HEK293 (cell line): ENCODE measurements at regions not wholly inside any gene's neighbourhood (a gene's known extent, or its start where the extent isn't known, plus 50 kb on each side); places are given as distances from the start of the nearest gene placed in this dataset.

Experiments
- CTCF ChIA-PET: fragments of 350-600 bp; formaldehyde crosslinking; extraction: SDS; loops from one replicate; lab custom pipeline; 2021; ENCODE audit warnings: antibody characterized with exemption; lab: Yijun Ruan, JAX
- POLR2A ChIA-PET: fragments of 300-600 bp; formaldehyde crosslinking; extraction: SDS; loops from one replicate; lab custom pipeline; 2020; ENCODE audit warnings: antibody characterized with exemption, inconsistent platforms; lab: Yijun Ruan, JAX
- H3K27ac ChIP-seq: fragments of 200-500 bp; sonication (Bioruptor generic); 2 replicates; pipeline ENCODE4 v1.5.1; 2014; ENCODE audit warnings: low read depth, low read length, control low read depth, inconsistent platforms; ENCODE audit errors: extremely low read depth
- H3K36me3 ChIP-seq, 2 experiments: fragments of 200-500 bp in 1 of 2; sonication (Bioruptor generic) in 1 of 2; 1 replicate in 1 of 2; 2 replicates in 1 of 2; pipeline ENCODE4 v1.5.1; 2014 to 2017; ENCODE audit warnings: inconsistent platforms in 2 of 2, low read length in 2 of 2; ENCODE audit not compliant: control insufficient read depth in 2 of 2, insufficient read depth in 1 of 2
- H3K4me1 ChIP-seq: fragments of 200-500 bp; sonication (Bioruptor generic); 2 replicates; pipeline ENCODE4 v1.5.1; 2014; ENCODE audit warnings: mild to moderate bottlenecking, low read length, inconsistent platforms; ENCODE audit not compliant: control insufficient read depth, insufficient read depth
- H3K4me3 ChIP-seq: 2 replicates; pipeline ENCODE4 v1.5.1; 2011; ENCODE audit warnings: low read depth, mild to moderate bottlenecking, control low read depth, low read length, moderate library complexity
- H3K9me3 ChIP-seq: fragments of 200-500 bp; sonication (Bioruptor generic); 2 replicates; pipeline ENCODE4 v1.5.1; 2014; ENCODE audit warnings: low read depth, low read length, inconsistent platforms; ENCODE audit not compliant: control insufficient read depth, insufficient read depth
- EGR2 ChIP-seq: fragments of 450-650 bp; formaldehyde crosslinking; IDR thresholded peaks from 2 replicates; pipeline ENCODE4 v1.5.1; 2016; ENCODE audit warnings: low read depth, missing biosample characterization, missing genetic modification characterization
- KLF10 ChIP-seq: fragments of 450-650 bp; IDR thresholded peaks from 2 replicates; pipeline ENCODE4 v1.5.1; 2018; ENCODE audit warnings: missing biosample characterization, mild to moderate bottlenecking, missing genetic modification characterization
- OSR2 ChIP-seq: fragments of 450-650 bp; formaldehyde crosslinking; IDR thresholded peaks from 2 replicates; pipeline ENCODE4 v1.5.1; 2016; ENCODE audit warnings: missing biosample characterization, missing genetic modification characterization
- OVOL3 ChIP-seq: fragments of 450-650 bp; formaldehyde crosslinking; IDR thresholded peaks from 2 replicates; pipeline ENCODE4 v1.5.1; 2016; ENCODE audit warnings: missing biosample characterization, missing genetic modification characterization
- PRDM10 ChIP-seq: fragments of 450-650 bp; formaldehyde crosslinking; IDR thresholded peaks from 2 replicates; pipeline ENCODE4 v1.5.1; 2016; ENCODE audit warnings: missing biosample characterization, missing genetic modification characterization
- PRDM6 ChIP-seq: fragments of 450-650 bp; formaldehyde crosslinking; IDR thresholded peaks from 2 replicates; pipeline ENCODE4 v1.5.1; 2017; ENCODE audit warnings: missing biosample characterization, missing genetic modification characterization
- SP2 ChIP-seq: fragments of 450-650 bp; formaldehyde crosslinking; IDR thresholded peaks from 2 replicates; pipeline ENCODE4 v1.5.1; 2016; ENCODE audit warnings: missing biosample characterization, missing genetic modification characterization
- WT1 ChIP-seq: fragments of 450-650 bp; formaldehyde crosslinking; IDR thresholded peaks from 2 replicates; pipeline ENCODE4 v1.5.1; 2016; ENCODE audit warnings: missing biosample characterization, missing genetic modification characterization
- ZBTB21 ChIP-seq: fragments of 450-650 bp; formaldehyde crosslinking; IDR thresholded peaks from 2 replicates; pipeline ENCODE4 v1.5.1; 2017; ENCODE audit warnings: missing biosample characterization, missing genetic modification characterization
- ZNF148 ChIP-seq: fragments of 450-650 bp; formaldehyde crosslinking; IDR thresholded peaks from 2 replicates; pipeline ENCODE4 v1.5.0; 2017; ENCODE audit warnings: missing biosample characterization, missing genetic modification characterization, borderline replicate concordance
- ZNF202 ChIP-seq: fragments of 450-650 bp; formaldehyde crosslinking; IDR thresholded peaks from 2 replicates; pipeline ENCODE4 v1.5.1; 2016; ENCODE audit warnings: missing biosample characterization, missing genetic modification characterization, borderline replicate concordance
- ZNF37A ChIP-seq: fragments of 450-650 bp; IDR thresholded peaks from 2 replicates; pipeline ENCODE4 v1.5.1; 2018; ENCODE audit warnings: missing biosample characterization, missing genetic modification characterization
- ZNF449 ChIP-seq: fragments of 450-650 bp; formaldehyde crosslinking; IDR thresholded peaks from 2 replicates; pipeline ENCODE4 v1.5.1; 2017; ENCODE audit warnings: missing biosample characterization, mild to moderate bottlenecking, missing genetic modification characterization, moderate library complexity
- ZNF501 ChIP-seq: fragments of 450-650 bp; formaldehyde crosslinking; IDR thresholded peaks from 2 replicates; pipeline ENCODE4 v1.5.1; 2016; ENCODE audit warnings: missing biosample characterization, missing genetic modification characterization
- ZNF514 ChIP-seq: fragments of 450-650 bp; formaldehyde crosslinking; IDR thresholded peaks from 2 replicates; pipeline ENCODE4 v1.5.1; 2016; ENCODE audit warnings: missing biosample characterization, missing genetic modification characterization
- ZNF571 ChIP-seq: fragments of 450-650 bp; formaldehyde crosslinking; IDR thresholded peaks from 2 replicates; pipeline ENCODE4 v1.5.0; 2017; ENCODE audit warnings: missing biosample characterization, missing genetic modification characterization
- ZNF621 ChIP-seq: fragments of 450-650 bp; formaldehyde crosslinking; IDR thresholded peaks from 2 replicates; pipeline ENCODE4 v1.5.1; 2017; ENCODE audit warnings: missing biosample characterization, missing genetic modification characterization
- ZNF670 ChIP-seq: fragments of 450-650 bp; formaldehyde crosslinking; IDR thresholded peaks from 2 replicates; pipeline ENCODE4 v1.5.1; 2016; ENCODE audit warnings: missing biosample characterization, missing genetic modification characterization, low read depth
- ZNF677 ChIP-seq: fragments of 450-650 bp; IDR thresholded peaks from 2 replicates; pipeline ENCODE4 v1.5.0; 2018; ENCODE audit warnings: missing biosample characterization, mild to moderate bottlenecking, missing genetic modification characterization, moderate library complexity
- ZNF692 ChIP-seq: fragments of 450-650 bp; formaldehyde crosslinking; IDR thresholded peaks from 2 replicates; pipeline ENCODE4 v1.5.1; 2016; ENCODE audit warnings: missing biosample characterization, missing genetic modification characterization
- ZNF707 ChIP-seq: fragments of 450-650 bp; formaldehyde crosslinking; IDR thresholded peaks from 2 replicates; pipeline ENCODE4 v1.5.1; 2016; ENCODE audit warnings: missing biosample characterization, missing genetic modification characterization
- ZNF843 ChIP-seq: fragments of 450-650 bp; formaldehyde crosslinking; IDR thresholded peaks from 2 replicates; pipeline ENCODE4 v1.5.1; 2016; ENCODE audit warnings: missing biosample characterization, missing genetic modification characterization
- ZSCAN16 ChIP-seq: fragments of 450-650 bp; formaldehyde crosslinking; IDR thresholded peaks from 2 replicates; pipeline ENCODE4 v1.5.1; 2016; ENCODE audit warnings: missing biosample characterization, missing genetic modification characterization
- ZSCAN4 ChIP-seq: fragments of 450-650 bp; formaldehyde crosslinking; IDR thresholded peaks from 2 replicates; pipeline ENCODE4 v1.5.1; 2017; ENCODE audit warnings: missing biosample characterization, missing genetic modification characterization

GRCh38 chr6:5866547-5867051 lies 140.1 kb downstream of the NRN1 start (continued):
- peak; percentile 33; the same call in 1 of the 2 replicates for TF ChIP-seq OSR2 (tag by site-specific recombination)
- 0 out of 2 replicates have a peak, but pooled peaks have one; percentile 19 for TF ChIP-seq PRDM10
- 0 out of 2 replicates have a peak, but pooled peaks have one; percentile 18 for TF ChIP-seq EGR2 (tag by site-specific recombination)
- 0 out of 2 replicates have a peak, but pooled peaks have one; percentile 13 for TF ChIP-seq PRDM6 (tag by site-specific recombination)
- no peak for TF ChIP-seq ZNF501 (tag by site-specific recombination)
- TF ChIP-seq ZNF843 (tag by site-specific recombination): 0 out of 2 replicates have a peak, but pooled peaks have one; percentile 12
- no peak for TF ChIP-seq ZSCAN16 (tag by site-specific recombination)
- TF ChIP-seq ZNF677 (tag by site-specific recombination): no peak
- TF ChIP-seq OVOL3 (tag by site-specific recombination): peak; percentile 92

GRCh38 chr6:5865506-5866031 lies 141.2 kb downstream of the NRN1 start:
- H3K4me1 ChIP-seq: peaks cover 5% of the 10 kb centered on the region; the same call in 1 of the 2 replicates
- H3K27ac ChIP-seq: no peak overlapping the region
- ChIA-PET CTCF (no interaction called here), POLR2A (no interaction called here)
- no peak overlapping the region for H3K4me3 ChIP-seq
- H3K36me3 ChIP-seq: no peaks in the 10 kb centered on the region
- H3K9me3 ChIP-seq: no peaks in the 10 kb centered on the region
- TF ChIP-seq ZNF449 (tag by site-specific recombination) (no peak), ZNF148 (tag by site-specific recombination) (no peak), ZSCAN4 (tag by site-specific recombination) (no peak), ZNF670 (tag by site-specific recombination) (no peak), WT1 (tag by site-specific recombination) (no peak), ZBTB21 (no peak), KLF10 (tag by site-specific recombination) (no peak), ZNF571 (tag by site-specific recombination) (no peak), EGR2 (tag by site-specific recombination) (no peak), ZNF202 (tag by site-specific recombination) (no peak), SP2 (tag by site-specific recombination) (no peak), ZNF707 (tag by site-specific recombination) (no peak), ZNF621 (tag by site-specific recombination) (no peak), ZNF37A (tag by site-specific recombination) (no peak), ZNF692 (tag by site-specific recombination) (no peak), ZNF514 (no peak)
